ENCODE measurements at regions not wholly inside any gene's neighbourhood (a gene's known extent, or its start where the extent isn't known, plus 50 kb on each side); places are given as distances from the start of the nearest gene placed in this dataset.

DNA sequence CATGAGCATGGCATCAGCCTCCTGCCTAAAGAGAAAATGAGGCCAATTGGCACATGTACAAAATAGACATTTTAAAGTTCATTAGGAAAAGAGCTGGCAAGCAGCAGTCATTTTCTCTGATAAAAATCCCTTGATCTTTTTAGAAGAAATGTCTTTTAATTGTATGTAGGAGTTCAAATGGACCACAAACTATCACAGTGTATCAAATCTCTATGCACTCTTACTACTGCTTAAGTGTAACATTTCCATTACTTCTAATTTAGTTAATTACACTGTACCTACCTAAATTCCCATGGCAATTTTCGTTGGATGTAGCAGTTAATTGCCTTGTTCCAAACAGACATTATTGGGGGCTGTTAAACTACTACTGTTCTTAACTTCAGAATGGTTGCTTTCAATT, 233.7 kb upstream of the TECRL start:
- TF ChIP-seq POLR2A (IDR thresholded peaks at IDR 0.05) (no peak), POLR2AphosphoS5 (IDR thresholded peaks at IDR 0.05) (no peak)
- TF ChIP-seq, protein P1, sequence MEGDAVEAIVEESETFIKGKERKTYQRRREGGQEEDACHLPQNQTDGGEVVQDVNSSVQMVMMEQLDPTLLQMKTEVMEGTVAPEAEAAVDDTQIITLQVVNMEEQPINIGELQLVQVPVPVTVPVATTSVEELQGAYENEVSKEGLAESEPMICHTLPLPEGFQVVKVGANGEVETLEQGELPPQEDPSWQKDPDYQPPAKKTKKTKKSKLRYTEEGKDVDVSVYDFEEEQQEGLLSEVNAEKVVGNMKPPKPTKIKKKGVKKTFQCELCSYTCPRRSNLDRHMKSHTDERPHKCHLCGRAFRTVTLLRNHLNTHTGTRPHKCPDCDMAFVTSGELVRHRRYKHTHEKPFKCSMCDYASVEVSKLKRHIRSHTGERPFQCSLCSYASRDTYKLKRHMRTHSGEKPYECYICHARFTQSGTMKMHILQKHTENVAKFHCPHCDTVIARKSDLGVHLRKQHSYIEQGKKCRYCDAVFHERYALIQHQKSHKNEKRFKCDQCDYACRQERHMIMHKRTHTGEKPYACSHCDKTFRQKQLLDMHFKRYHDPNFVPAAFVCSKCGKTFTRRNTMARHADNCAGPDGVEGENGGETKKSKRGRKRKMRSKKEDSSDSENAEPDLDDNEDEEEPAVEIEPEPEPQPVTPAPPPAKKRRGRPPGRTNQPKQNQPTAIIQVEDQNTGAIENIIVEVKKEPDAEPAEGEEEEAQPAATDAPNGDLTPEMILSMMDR (IDR thresholded peaks at IDR 0.05), result no peak

Measured in transverse colon (tissue), 4 donors.